Panc1 (cell line): ENCODE measurements at regions not wholly inside any gene's neighbourhood (a gene's known extent, or its start where the extent isn't known, plus 50 kb on each side); places are given as distances from the start of the nearest gene placed in this dataset.

Experiments
- ATAC-seq: fragments of 200-7000 bp; cut with Tn5 transposase; 2 replicates; pipeline ENCODE4 v1.9.1; 2020; ENCODE audit warnings: mild to moderate bottlenecking, moderate library complexity
- BruUV-seq: library from RNA; stranded (reverse); fragments of 400-500 nt; replicated peaks from 2 replicates; lab custom pipeline; 2021; lab: Mats Ljungman, UMichigan
- CTCF ChIA-PET: fragments of 300-600 bp; sonication (Branson Sonifier 250); formaldehyde crosslinking; loops from one replicate; lab custom pipeline; 2022; ENCODE audit warnings: antibody characterized with exemption; lab: Charles Lee
- POLR2A ChIA-PET: fragments of 300-600 bp; sonication (Branson Sonifier 250); formaldehyde crosslinking; loops from one replicate; lab custom pipeline; 2022; ENCODE audit warnings: antibody characterized with exemption; lab: Charles Lee
- DNase-seq: peaks from one replicate; pipeline ENCODE4 v3.0.0-alpha.2; 2010; ENCODE audit warnings: low read depth, low spot score
- H3K27ac ChIP-seq: 2 replicates; pipeline ENCODE4 v1.5.1; 2011; ENCODE audit warnings: mild to moderate bottlenecking, low read length, inconsistent platforms
- H3K27me3 ChIP-seq: fragments of 200-500 bp; sonication (Bioruptor generic); 2 replicates; pipeline ENCODE4 v1.6.0; 2014; ENCODE audit warnings: low read length, inconsistent platforms; ENCODE audit not compliant: control insufficient read depth, insufficient read depth
- H3K36me3 ChIP-seq: fragments of 200-500 bp; sonication (Bioruptor generic); 2 replicates; pipeline ENCODE4 v1.5.1; 2014; ENCODE audit warnings: inconsistent platforms, mild to moderate bottlenecking, low read length, moderate library complexity; ENCODE audit not compliant: control insufficient read depth, insufficient read depth
- H3K4me1 ChIP-seq: 2 replicates; pipeline ENCODE4 v1.5.1; 2011; ENCODE audit warnings: inconsistent platforms, mild to moderate bottlenecking, low read length, moderate library complexity; ENCODE audit not compliant: control insufficient read depth, insufficient read depth
- H3K4me3 ChIP-seq, 2 experiments: 2 replicates each; pipeline ENCODE4 v1.5.1; 2011 to 2012; ENCODE audit warnings: low read depth in 2 of 2, low read length in 2 of 2, mild to moderate bottlenecking in 2 of 2, inconsistent platforms in 1 of 2, moderate library complexity in 1 of 2
- H3K9me3 ChIP-seq: fragments of 200-500 bp; sonication (Bioruptor generic); 2 replicates; pipeline ENCODE4 v1.5.1; 2014; ENCODE audit warnings: low read depth, mild to moderate bottlenecking, inconsistent platforms, low read length, moderate library complexity; ENCODE audit not compliant: control insufficient read depth, insufficient read depth
- POLR2AphosphoS5 ChIP-seq: IDR thresholded peaks from 2 replicates; pipeline ENCODE4 v1.6.1; 2012; ENCODE audit warnings: mild to moderate bottlenecking, low read depth, low read length, moderate library complexity
- SIN3A ChIP-seq: IDR thresholded peaks from 2 replicates; pipeline ENCODE4 v1.6.1; 2012; ENCODE audit warnings: low read depth, mild to moderate bottlenecking, low read length, moderate library complexity, borderline replicate concordance; ENCODE audit not compliant: insufficient read depth
- TCF7L2 ChIP-seq: IDR thresholded peaks from 2 replicates; pipeline ENCODE4 v1.6.1; 2011; ENCODE audit warnings: mild to moderate bottlenecking, low read depth, low read length, inconsistent platforms
- in situ Hi-C: cut with HindIII; loops from 2 replicates; pipeline ENCODE4 v1.10.0; 2016; ENCODE audit warnings: low sequenced_read_pairs, low pct_unique_long_range_greater_than_20kb
- intact Hi-C: fragments of 100-400 bp; cut with micrococcal nuclease; formaldehyde crosslinking; loops from one replicate; pipeline ENCODE4 v1.10.0; 2022; ENCODE audit not compliant: unreplicated experiment
- TF ChIP-seq, protein P1 (sequence below): fragments of 450-650 bp; IDR thresholded peaks from 2 replicates; pipeline ENCODE4 v1.5.1; 2017; ENCODE audit warnings: mild to moderate bottlenecking
- TF ChIP-seq, protein P2 (sequence below), 2 experiments: IDR thresholded peaks; 2 replicates each; pipeline ENCODE4 v1.6.1; 2011 to 2012; ENCODE audit warnings: low read depth in 2 of 2, control low read depth in 1 of 2, low read length in 1 of 2, mild to moderate bottlenecking in 1 of 2, moderate library complexity in 1 of 2; ENCODE audit not compliant: insufficient read depth in 1 of 2

DNA sequence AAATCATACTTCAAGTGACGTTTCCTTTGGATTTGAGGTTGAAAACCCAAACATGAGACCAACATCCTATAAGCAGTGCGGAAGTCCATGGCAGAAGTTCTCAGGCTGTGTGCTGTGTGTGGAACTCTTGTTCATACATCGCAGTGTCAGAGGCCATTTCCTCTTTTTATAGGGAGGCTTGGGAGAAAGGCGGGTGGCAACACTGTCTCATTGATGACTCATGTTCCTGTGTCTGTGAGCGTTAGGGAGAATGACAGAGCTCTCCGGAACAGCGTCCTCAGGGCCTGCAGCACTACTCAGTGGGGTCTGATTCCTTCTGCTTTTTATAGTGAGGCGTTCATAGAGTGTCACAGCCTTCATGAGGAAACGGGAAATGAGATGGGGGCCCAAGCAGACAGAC, 98.8 kb upstream of the BASP1 start:
- H3K36me3 ChIP-seq, result no peaks in the 10 kb centered on the region
- peak; percentile 91 for DNase-seq
- peak; percentile 93 for ATAC-seq
- no TSS peak for BruUV-seq
- H3K9me3 ChIP-seq, result no peaks in the 10 kb centered on the region
- intact Hi-C loops, result no loop called here
- H3K27me3 ChIP-seq, result no peaks in the 10 kb centered on the region
- 0 out of 4 replicates have a peak overlapping the region, but pooled peaks of 1 of the 2 experiments have one; percentile 6 for H3K4me3 ChIP-seq
- peaks cover 37% of the 10 kb centered on the region for H3K4me1 ChIP-seq
- POLR2A ChIA-PET, result no interaction called here
- in situ Hi-C loops, result no loop called here
- TF ChIP-seq, protein P1, sequence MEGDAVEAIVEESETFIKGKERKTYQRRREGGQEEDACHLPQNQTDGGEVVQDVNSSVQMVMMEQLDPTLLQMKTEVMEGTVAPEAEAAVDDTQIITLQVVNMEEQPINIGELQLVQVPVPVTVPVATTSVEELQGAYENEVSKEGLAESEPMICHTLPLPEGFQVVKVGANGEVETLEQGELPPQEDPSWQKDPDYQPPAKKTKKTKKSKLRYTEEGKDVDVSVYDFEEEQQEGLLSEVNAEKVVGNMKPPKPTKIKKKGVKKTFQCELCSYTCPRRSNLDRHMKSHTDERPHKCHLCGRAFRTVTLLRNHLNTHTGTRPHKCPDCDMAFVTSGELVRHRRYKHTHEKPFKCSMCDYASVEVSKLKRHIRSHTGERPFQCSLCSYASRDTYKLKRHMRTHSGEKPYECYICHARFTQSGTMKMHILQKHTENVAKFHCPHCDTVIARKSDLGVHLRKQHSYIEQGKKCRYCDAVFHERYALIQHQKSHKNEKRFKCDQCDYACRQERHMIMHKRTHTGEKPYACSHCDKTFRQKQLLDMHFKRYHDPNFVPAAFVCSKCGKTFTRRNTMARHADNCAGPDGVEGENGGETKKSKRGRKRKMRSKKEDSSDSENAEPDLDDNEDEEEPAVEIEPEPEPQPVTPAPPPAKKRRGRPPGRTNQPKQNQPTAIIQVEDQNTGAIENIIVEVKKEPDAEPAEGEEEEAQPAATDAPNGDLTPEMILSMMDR, result no peak
- TF ChIP-seq TCF7L2 (no peak), SIN3A (no peak)
- CTCF ChIA-PET, result no interaction called here
- H3K27ac ChIP-seq, result peak overlapping the region; percentile 85

DNA sequence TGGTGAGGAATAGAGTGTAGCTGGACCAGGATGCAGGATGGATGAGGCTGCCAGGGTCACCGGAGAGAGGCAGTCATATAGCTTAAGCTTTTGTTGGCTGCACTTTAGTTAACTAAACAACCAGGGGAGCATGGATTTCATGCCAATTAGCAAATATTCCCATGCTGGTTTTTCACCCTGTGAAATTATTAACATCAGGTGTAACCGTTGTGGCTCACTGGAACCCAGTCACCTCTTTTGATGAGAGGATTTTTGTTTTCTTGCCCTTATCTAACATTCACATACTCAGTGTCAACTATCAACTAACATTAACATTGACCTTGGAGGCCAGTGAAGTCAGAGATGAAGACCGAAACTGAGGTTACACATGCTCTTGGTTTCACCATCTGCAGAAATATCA, 97.2 kb upstream of the BASP1 start:
- CTCF ChIA-PET, result no interaction called here
- peaks cover 3% of the 10 kb centered on the region; the same call in 1 of the 2 replicates for H3K9me3 ChIP-seq
- in situ Hi-C loops, result no loop called here
- BruUV-seq, result no TSS peak
- no peaks in the 10 kb centered on the region for H3K27me3 ChIP-seq
- intact Hi-C loops, result no loop called here
- TF ChIP-seq, protein P2, sequence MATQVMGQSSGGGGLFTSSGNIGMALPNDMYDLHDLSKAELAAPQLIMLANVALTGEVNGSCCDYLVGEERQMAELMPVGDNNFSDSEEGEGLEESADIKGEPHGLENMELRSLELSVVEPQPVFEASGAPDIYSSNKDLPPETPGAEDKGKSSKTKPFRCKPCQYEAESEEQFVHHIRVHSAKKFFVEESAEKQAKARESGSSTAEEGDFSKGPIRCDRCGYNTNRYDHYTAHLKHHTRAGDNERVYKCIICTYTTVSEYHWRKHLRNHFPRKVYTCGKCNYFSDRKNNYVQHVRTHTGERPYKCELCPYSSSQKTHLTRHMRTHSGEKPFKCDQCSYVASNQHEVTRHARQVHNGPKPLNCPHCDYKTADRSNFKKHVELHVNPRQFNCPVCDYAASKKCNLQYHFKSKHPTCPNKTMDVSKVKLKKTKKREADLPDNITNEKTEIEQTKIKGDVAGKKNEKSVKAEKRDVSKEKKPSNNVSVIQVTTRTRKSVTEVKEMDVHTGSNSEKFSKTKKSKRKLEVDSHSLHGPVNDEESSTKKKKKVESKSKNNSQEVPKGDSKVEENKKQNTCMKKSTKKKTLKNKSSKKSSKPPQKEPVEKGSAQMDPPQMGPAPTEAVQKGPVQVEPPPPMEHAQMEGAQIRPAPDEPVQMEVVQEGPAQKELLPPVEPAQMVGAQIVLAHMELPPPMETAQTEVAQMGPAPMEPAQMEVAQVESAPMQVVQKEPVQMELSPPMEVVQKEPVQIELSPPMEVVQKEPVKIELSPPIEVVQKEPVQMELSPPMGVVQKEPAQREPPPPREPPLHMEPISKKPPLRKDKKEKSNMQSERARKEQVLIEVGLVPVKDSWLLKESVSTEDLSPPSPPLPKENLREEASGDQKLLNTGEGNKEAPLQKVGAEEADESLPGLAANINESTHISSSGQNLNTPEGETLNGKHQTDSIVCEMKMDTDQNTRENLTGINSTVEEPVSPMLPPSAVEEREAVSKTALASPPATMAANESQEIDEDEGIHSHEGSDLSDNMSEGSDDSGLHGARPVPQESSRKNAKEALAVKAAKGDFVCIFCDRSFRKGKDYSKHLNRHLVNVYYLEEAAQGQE (IDR thresholded peaks at IDR 0.05; ENCODE audit: insufficient read depth in 1 of 2, low read depth in 2 of 2, low read length in 1 of 2), result no peak
- no peak for TF ChIP-seq POLR2AphosphoS5
- TF ChIP-seq, protein P1, result no peak
- TF ChIP-seq SIN3A, result no peak
- no peak for TF ChIP-seq TCF7L2
- DNase-seq, result no peak
- ATAC-seq, result no peak
- no peaks in the 10 kb centered on the region for H3K36me3 ChIP-seq
- H3K4me3 ChIP-seq, result no peak overlapping the region
- peaks cover 30% of the 10 kb centered on the region for H3K4me1 ChIP-seq
- POLR2A ChIA-PET, result no interaction called here
- no peak overlapping the region; the same call in 1 of the 2 replicates for H3K27ac ChIP-seq
